Esophagus squamous epithelium (tissue), 4 donors: ENCODE measurements at regions not wholly inside any gene's neighbourhood (a gene's known extent, or its start where the extent isn't known, plus 50 kb on each side); places are given as distances from the start of the nearest gene placed in this dataset.

ENCODE experiments used
- CTCF ChIP-seq, 6 experiments: fragments of 450-650 bp in 4 of 6; fragments of 200-600 bp in 2 of 6; sonication (generic) in 2 of 6; IDR thresholded peaks; one replicate each; pipeline ENCODE4 v1.5.1; 2016 to 2019; ENCODE audit warnings: antibody characterized with exemption in 6 of 6, mild to moderate bottlenecking in 4 of 6, moderate library complexity in 4 of 6
- POLR2A ChIP-seq, 4 donors: fragments of 450-650 bp; IDR thresholded peaks; one replicate each; pipeline ENCODE4 v1.6.1; 2017; ENCODE audit warnings: antibody characterized with exemption in 4 of 4, mild to moderate bottlenecking in 4 of 4, moderate library complexity in 3 of 4

GRCh38 chr17:5699814-5700213 is 115.5 kb upstream of the NLRP1 start:
- no peak for TF ChIP-seq CTCF (IDR thresholded peaks at IDR 0.05)
- no peak for TF ChIP-seq POLR2A (IDR thresholded peaks at IDR 0.05)
